ENCODE measurements at regions not wholly inside any gene's neighbourhood (a gene's known extent, or its start where the extent isn't known, plus 50 kb on each side); places are given as distances from the start of the nearest gene placed in this dataset.

DNA sequence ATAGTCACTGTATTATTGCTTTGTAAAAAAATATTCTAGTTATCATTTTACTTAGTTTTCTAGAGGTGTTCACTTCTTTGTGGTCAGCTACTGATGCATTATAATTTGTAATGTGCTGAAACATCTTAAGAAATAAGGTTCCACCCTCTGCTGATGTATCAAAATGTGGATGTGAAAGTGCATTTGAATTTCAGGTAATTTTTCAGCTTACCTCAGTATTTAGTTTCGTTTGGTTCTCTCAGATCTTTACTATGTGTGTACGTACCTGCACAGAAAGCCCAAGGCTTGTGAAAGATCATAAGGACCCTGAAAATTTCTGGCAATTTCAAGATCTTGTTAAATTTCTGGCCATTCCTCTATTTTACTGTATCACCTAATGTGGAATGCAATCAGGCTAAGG is 542.3 kb upstream of the TPK1 start:
- TF ChIP-seq CTCF (optimal IDR thresholded peaks at IDR 0.05 in 1 of 3, IDR thresholded peaks at IDR 0.05 in 1 of 3, conservative IDR thresholded peaks at IDR 0.05 in 1 of 3; ENCODE audit: extremely low read depth in 1 of 3, insufficient read depth in 2 of 3, low read length in 3 of 3) (no peak), EZH2 (IDR thresholded peaks at IDR 0.05; ENCODE audit: low read length) (no peak)

Measured in keratinocyte (primary cell).